Eye (tissue), 1 donor: ENCODE measurements at regions not wholly inside any gene's neighbourhood (a gene's known extent, or its start where the extent isn't known, plus 50 kb on each side); places are given as distances from the start of the nearest gene placed in this dataset.

ENCODE experiments used
- DNase-seq: peaks from one replicate; pipeline ENCODE4 v3.0.0-alpha.2; 2015

DNA sequence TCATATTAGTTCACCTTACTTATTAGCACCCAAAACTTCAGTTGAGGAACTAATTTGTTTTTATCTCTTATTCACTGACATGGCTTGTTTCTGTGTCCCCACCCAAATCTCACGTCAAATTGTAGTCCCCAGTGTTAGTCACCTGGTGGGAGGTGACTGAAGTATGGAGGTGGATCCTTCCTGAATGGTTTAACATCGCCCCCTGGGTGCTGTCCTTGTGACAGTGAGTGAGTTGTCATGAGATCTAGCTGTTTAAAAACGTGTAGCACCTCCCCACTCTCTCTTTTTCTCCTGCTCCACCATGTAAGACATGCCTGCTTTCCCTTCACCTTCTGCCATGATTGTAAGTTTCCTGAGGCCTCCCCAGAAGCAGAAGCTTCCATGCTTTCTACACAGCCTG, 75.0 kb upstream of the HECTD2 start:
- DNase-seq: no peak

- no peak for DNase-seq
These were observed 70.4 kb upstream of the HECTD2 start for GRCh38 chr10:91339729-91340128.

DNA sequence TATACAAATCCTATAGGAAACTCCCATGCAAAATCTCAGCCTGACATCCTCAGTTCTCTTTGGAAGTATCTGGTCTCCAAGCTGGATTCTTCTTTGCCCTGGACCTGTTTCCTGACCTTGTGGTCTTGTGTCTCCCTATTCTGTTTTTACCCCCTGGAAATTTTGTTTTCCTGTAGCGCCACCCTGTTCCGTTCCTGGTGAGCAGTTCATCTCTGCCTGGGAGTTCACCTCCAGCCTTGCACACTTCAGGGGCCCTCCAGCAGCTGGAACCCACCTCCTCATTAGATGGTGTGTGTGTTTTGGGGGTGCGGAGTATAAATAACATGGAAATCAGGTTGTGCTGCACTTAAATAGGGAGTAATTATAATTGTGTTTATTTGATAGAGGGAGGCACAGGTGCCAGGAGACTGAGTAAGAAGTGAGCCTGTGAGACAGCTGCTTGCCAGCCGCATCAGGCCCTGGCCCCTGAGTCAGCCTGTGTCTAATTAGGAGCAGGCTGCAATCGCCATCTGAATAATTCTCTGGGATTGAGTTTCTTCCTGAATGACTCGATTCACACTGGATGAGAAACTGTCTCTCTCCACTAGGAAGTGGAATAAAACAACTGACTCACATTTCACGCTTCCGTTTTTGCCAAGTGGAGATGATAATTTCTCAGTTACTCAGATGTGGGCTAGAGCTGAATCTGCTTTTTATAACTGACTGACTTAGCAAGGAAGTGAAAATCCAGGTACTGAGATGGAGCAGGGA, 69.4 kb upstream of the HECTD2 start:
- DNase-seq: peak; percentile 50

DNA sequence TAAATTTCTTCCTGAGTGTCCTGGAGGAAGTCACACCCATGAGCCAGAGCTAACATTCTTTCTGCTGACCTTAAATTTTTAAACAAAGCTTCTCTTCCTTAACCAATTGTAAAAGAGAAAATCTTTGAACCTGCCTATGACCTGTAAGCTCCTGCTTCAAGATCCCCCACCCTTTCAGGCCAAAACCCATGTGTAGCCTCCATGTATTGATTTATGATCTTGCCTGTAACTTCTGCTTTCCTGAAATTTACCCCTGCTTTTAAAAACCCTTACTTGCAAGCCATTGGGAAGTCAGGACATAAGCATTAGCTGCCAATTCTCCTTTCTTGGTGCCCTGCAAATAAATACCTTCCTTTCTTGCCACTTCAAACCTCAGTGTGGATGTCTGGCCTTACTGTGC, 68.5 kb upstream of the HECTD2 start:
- no peak for DNase-seq

DNA sequence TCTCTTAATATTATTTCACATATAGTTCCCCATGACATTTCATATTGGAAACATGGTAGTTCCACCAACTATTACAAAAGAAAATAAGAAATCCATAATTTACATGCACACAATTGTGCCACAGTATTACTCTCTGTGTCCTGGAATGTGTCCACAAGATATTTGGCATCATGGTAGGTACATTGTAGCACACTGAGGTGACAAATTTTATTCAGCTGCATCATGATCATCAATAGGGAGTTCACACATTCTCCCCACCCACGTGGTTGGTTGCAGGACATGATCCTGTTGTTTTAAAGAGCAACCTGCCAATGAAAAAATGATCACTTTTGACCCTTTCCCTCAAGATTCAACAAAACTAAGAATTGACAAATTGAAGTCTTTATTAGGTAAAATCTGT, 67.1 kb upstream of the HECTD2 start:
- DNase-seq: no peak

- DNase-seq: no peak
These were observed 65.9 kb upstream of the HECTD2 start for GRCh38 chr10:91344117-91344856.

- no peak for DNase-seq
These were observed 64.4 kb upstream of the HECTD2 start for GRCh38 chr10:91345716-91346115.

GRCh38 chr10:91347529-91347928, 62.6 kb upstream of the HECTD2 start:
- DNase-seq: no peak

DNA sequence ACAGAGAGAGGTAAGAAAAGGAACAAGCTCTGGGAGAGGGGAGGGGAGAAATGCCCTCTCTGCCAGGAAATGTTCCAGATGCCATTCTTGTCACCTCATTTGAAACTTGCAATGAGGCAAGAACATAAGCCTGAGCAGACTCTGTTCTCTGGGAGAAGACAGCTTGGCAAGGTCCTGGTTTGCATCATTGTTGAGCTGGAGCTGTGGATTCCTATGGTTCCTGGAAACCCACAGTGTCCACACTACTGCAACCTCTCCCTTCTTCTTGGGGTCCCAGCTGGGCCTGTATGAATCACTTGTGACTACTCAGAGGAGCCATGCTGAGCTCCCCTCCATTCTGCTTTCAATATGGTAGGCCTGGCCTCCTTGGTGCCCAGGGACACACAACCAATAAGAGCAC, 60.8 kb upstream of the HECTD2 start:
- peak; percentile 12 for DNase-seq

DNA sequence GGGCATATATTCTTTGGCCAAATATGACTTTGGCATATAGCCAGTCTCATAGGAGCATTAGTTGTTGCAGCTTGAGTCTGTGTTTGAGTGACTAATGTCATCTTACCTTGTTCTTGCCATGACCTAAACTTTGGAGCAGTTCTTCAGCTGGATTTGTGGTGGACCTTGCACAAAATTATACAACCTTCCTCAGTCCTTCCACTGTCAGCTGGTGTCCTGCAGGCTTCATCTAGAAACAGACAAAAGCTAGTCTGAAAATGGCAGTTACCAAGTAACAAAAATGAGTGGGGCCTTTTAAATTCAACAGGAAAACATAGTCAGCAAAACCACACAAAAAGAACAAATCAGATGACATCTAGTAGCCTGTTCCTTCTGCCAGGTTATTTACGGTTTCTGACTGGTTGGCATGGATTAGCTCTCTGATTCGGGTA, 59.5 kb upstream of the HECTD2 start:
- peak; percentile 3 for DNase-seq

GRCh38 chr10:91352760-91353159, 57.4 kb upstream of the HECTD2 start:
- DNase-seq: no peak

GRCh38 chr10:91354166-91355075, 55.7 kb upstream of the HECTD2 start:
- peak; percentile 5 for DNase-seq

DNA sequence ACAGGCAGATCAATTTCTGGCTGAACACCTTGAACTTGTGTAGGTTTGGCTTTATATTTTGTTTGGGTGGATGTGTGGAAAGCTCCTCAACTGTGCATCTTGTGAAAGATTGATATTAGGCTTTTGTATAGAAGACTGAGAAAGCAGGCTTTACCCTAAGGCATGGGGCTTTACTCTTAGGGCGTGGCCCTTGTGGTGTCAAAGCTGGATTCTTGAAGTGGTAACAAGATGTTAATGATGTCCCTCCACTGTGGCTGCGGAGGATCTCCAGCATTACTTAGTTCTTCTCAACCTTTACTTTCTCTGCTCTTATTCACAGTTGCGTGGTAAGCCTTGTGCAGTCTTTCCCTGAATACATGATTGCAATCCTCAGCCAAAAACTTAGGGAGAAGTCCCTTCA, 54.1 kb upstream of the HECTD2 start:
- no peak for DNase-seq

- no peak for DNase-seq
These were observed 52.6 kb upstream of the HECTD2 start for GRCh38 chr10:91357497-91357896.
